Neuron (in vitro differentiated cells): ENCODE measurements at regions not wholly inside any gene's neighbourhood (a gene's known extent, or its start where the extent isn't known, plus 50 kb on each side); places are given as distances from the start of the nearest gene placed in this dataset.

Source experiments
- H2AFZ ChIP-seq: one replicate; pipeline ENCODE4 v1.6.1; 2013; ENCODE audit warnings: low read depth, mild to moderate bottlenecking, inconsistent platforms, low read length, moderate library complexity
- H3K27me3 ChIP-seq: one replicate; pipeline ENCODE4 v1.6.1; 2013; ENCODE audit warnings: low read length; ENCODE audit not compliant: insufficient read depth
- H3K36me3 ChIP-seq: one replicate; pipeline ENCODE4 v1.6.1; 2013; ENCODE audit warnings: low read length; ENCODE audit not compliant: insufficient read depth
- H3K4me1 ChIP-seq: one replicate; pipeline ENCODE4 v1.6.1; 2013; ENCODE audit warnings: low read length; ENCODE audit not compliant: insufficient read depth
- H3K4me3 ChIP-seq: 2 replicates; pipeline ENCODE4 v1.5.1; 2013; ENCODE audit warnings: mild to moderate bottlenecking, low read length, moderate library complexity
- H3K9me3 ChIP-seq: one replicate; pipeline ENCODE4 v1.6.1; 2013; ENCODE audit warnings: low read length

GRCh38 chr16:86354641-86355513 lies 155.4 kb upstream of the FOXF1 start:
- Histone ChIP-seq H3K9me3 (no peaks in the 10 kb centered on the region), H3K4me1 (no peaks in the 10 kb centered on the region), H3K27me3 (peaks cover 2% of the 10 kb centered on the region), H2AFZ (no peak overlapping the region), H3K36me3 (no peaks in the 10 kb centered on the region), H3K4me3 (no peak overlapping the region)

- H3K4me3 ChIP-seq: no peak overlapping the region
- H3K36me3 ChIP-seq: no peaks in the 10 kb centered on the region
- H3K27me3 ChIP-seq: no peaks in the 10 kb centered on the region
- no peak overlapping the region for H2AFZ ChIP-seq
- H3K4me1 ChIP-seq: no peaks in the 10 kb centered on the region
- no peaks in the 10 kb centered on the region for H3K9me3 ChIP-seq
Measured at GRCh38 chr16:86355531-86355930, 154.8 kb upstream of the FOXF1 start.

GRCh38 chr16:86355951-86356350 lies 154.4 kb upstream of the FOXF1 start:
- no peaks in the 10 kb centered on the region for H3K9me3 ChIP-seq
- no peaks in the 10 kb centered on the region for H3K36me3 ChIP-seq
- no peaks in the 10 kb centered on the region for H3K27me3 ChIP-seq

GRCh38 chr16:86356804-86357203 lies 153.5 kb upstream of the FOXF1 start:
- H2AFZ ChIP-seq: no peak overlapping the region
- H3K4me1 ChIP-seq: no peaks in the 10 kb centered on the region
- H3K9me3 ChIP-seq: no peaks in the 10 kb centered on the region
- H3K4me3 ChIP-seq: no peak overlapping the region
- H3K27me3 ChIP-seq: no peaks in the 10 kb centered on the region
- no peaks in the 10 kb centered on the region for H3K36me3 ChIP-seq

More at GRCh38 chr16:86355951-86356350, 154.4 kb upstream of the FOXF1 start:
- H3K4me1 ChIP-seq: no peaks in the 10 kb centered on the region
- H3K4me3 ChIP-seq: no peak overlapping the region
- no peak overlapping the region for H2AFZ ChIP-seq

GRCh38 chr16:86357303-86357702 lies 153.0 kb upstream of the FOXF1 start:
- H3K4me1 ChIP-seq: no peaks in the 10 kb centered on the region
- H3K4me3 ChIP-seq: no peak overlapping the region
- H2AFZ ChIP-seq: no peak overlapping the region
- H3K9me3 ChIP-seq: no peaks in the 10 kb centered on the region
- no peaks in the 10 kb centered on the region for H3K27me3 ChIP-seq
- H3K36me3 ChIP-seq: no peaks in the 10 kb centered on the region

- no peaks in the 10 kb centered on the region for H3K4me1 ChIP-seq
- H3K4me3 ChIP-seq: no peak overlapping the region
- H3K36me3 ChIP-seq: no peaks in the 10 kb centered on the region
- no peaks in the 10 kb centered on the region for H3K9me3 ChIP-seq
- no peak overlapping the region for H2AFZ ChIP-seq
- H3K27me3 ChIP-seq: no peaks in the 10 kb centered on the region
Measured at GRCh38 chr16:86357950-86358349, 152.4 kb upstream of the FOXF1 start.

GRCh38 chr16:86359571-86359970 lies 150.8 kb upstream of the FOXF1 start:
- H3K36me3 ChIP-seq: no peaks in the 10 kb centered on the region
- H3K9me3 ChIP-seq: no peaks in the 10 kb centered on the region
- H3K4me3 ChIP-seq: no peak overlapping the region
- H2AFZ ChIP-seq: no peak overlapping the region
- no peaks in the 10 kb centered on the region for H3K4me1 ChIP-seq
- H3K27me3 ChIP-seq: peaks cover 5% of the 10 kb centered on the region

GRCh38 chr16:86362155-86362849 lies 148.0 kb upstream of the FOXF1 start:
- Histone ChIP-seq H3K9me3 (no peaks in the 10 kb centered on the region), H3K4me3 (no peak overlapping the region), H3K36me3 (no peaks in the 10 kb centered on the region), H3K4me1 (no peaks in the 10 kb centered on the region), H2AFZ (no peak overlapping the region), H3K27me3 (peaks cover 23% of the 10 kb centered on the region)

GRCh38 chr16:86363057-86363490 lies 147.3 kb upstream of the FOXF1 start:
- H3K27me3 ChIP-seq: peaks cover 30% of the 10 kb centered on the region
- H3K4me3 ChIP-seq: no peak overlapping the region
- H3K4me1 ChIP-seq: no peaks in the 10 kb centered on the region
- no peaks in the 10 kb centered on the region for H3K36me3 ChIP-seq
- no peaks in the 10 kb centered on the region for H3K9me3 ChIP-seq
- no peak overlapping the region for H2AFZ ChIP-seq

GRCh38 chr16:86363836-86364618 lies 146.3 kb upstream of the FOXF1 start:
- H3K9me3 ChIP-seq: no peaks in the 10 kb centered on the region
- H3K4me1 ChIP-seq: no peaks in the 10 kb centered on the region
- no peak overlapping the region for H2AFZ ChIP-seq
- peaks cover 32% of the 10 kb centered on the region for H3K27me3 ChIP-seq
- no peaks in the 10 kb centered on the region for H3K36me3 ChIP-seq
- H3K4me3 ChIP-seq: no peak overlapping the region

GRCh38 chr16:86364653-86365380 lies 145.5 kb upstream of the FOXF1 start:
- Histone ChIP-seq H3K36me3 (no peaks in the 10 kb centered on the region), H3K27me3 (peaks cover 32% of the 10 kb centered on the region), H3K9me3 (no peaks in the 10 kb centered on the region), H3K4me3 (no peak overlapping the region), H3K4me1 (no peaks in the 10 kb centered on the region), H2AFZ (no peak overlapping the region)

GRCh38 chr16:86365513-86366273 lies 144.6 kb upstream of the FOXF1 start:
- no peaks in the 10 kb centered on the region for H3K9me3 ChIP-seq
- no peaks in the 10 kb centered on the region for H3K4me1 ChIP-seq
- no peak overlapping the region for H3K4me3 ChIP-seq
- no peak overlapping the region for H2AFZ ChIP-seq
- H3K36me3 ChIP-seq: no peaks in the 10 kb centered on the region
- H3K27me3 ChIP-seq: peaks cover 32% of the 10 kb centered on the region
